Ascending aorta (tissue), 2 donors: ENCODE measurements at regions not wholly inside any gene's neighbourhood (a gene's known extent, or its start where the extent isn't known, plus 50 kb on each side); places are given as distances from the start of the nearest gene placed in this dataset.

ENCODE experiments used
- DNase-seq, 2 donors: peaks; one replicate each; pipeline ENCODE4 v3.0.0-alpha.2; 2019; ENCODE audit warnings: low spot score in 2 of 2
- H3K27ac ChIP-seq, 2 donors: fragments of 200-600 bp; sonication (generic); one replicate each; pipeline ENCODE4 v1.5.1; 2016 to 2017; ENCODE audit warnings: mild to moderate bottlenecking in 1 of 2
- H3K27me3 ChIP-seq: fragments of 200-600 bp; sonication (generic); one replicate; pipeline ENCODE4 v1.5.1; 2017
- H3K36me3 ChIP-seq, 2 donors: fragments of 200-600 bp; sonication (generic); one replicate each; pipeline ENCODE4 v1.5.1; 2016
- H3K4me1 ChIP-seq, 2 donors: fragments of 200-600 bp; sonication (generic); one replicate each; pipeline ENCODE4 v1.5.1; 2016 to 2017; ENCODE audit warnings: mild to moderate bottlenecking in 1 of 2
- H3K4me3 ChIP-seq, 2 donors: fragments of 200-600 bp; sonication (generic); one replicate each; pipeline ENCODE4 v1.5.1; 2016 to 2017; ENCODE audit warnings: mild to moderate bottlenecking in 1 of 2
- H3K9me3 ChIP-seq, 2 donors: fragments of 200-600 bp; sonication (generic); one replicate each; pipeline ENCODE4 v1.5.1; 2016
- intact Hi-C: fragments of 100-400 bp; cut with DNase I; formaldehyde crosslinking; loops from one replicate; pipeline ENCODE4 v1.15.1; 2023
- TF ChIP-seq, protein P1 (sequence below), 3 experiments: fragments of 200-600 bp in 2 of 3; fragments of 450-650 bp in 1 of 3; sonication (generic) in 2 of 3; IDR thresholded peaks; one replicate each; pipeline ENCODE4 v1.5.1; 2016 to 2019; ENCODE audit warnings: antibody characterized with exemption in 3 of 3, mild to moderate bottlenecking in 1 of 3, moderate library complexity in 1 of 3

DNA sequence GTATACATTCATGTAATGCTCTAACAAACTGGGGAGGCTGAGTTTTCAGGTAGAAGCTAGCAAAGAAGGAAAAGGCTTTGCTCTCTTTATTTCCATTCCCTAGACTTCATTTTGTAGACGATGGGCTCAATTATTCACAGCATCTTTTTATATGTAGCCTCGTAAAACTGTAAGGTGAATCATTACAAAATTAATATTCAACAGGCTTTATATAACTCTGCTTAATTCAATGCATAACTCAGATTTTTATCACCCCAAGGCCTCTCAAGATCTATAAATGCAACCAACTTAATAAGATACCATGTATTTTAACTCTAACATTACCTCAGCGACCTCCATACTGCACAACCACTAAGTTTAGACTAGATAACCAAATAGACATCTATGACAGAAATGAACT is 63.0 kb upstream of the FRMD4B start:
- no peaks in the 10 kb centered on the region for H3K9me3 ChIP-seq
- no peak overlapping the region for H3K27ac ChIP-seq
- no peak overlapping the region for H3K4me3 ChIP-seq
- no peaks in the 10 kb centered on the region for H3K27me3 ChIP-seq
- H3K36me3 ChIP-seq = no peaks in the 10 kb centered on the region
- no peak for DNase-seq
- TF ChIP-seq, protein P1, sequence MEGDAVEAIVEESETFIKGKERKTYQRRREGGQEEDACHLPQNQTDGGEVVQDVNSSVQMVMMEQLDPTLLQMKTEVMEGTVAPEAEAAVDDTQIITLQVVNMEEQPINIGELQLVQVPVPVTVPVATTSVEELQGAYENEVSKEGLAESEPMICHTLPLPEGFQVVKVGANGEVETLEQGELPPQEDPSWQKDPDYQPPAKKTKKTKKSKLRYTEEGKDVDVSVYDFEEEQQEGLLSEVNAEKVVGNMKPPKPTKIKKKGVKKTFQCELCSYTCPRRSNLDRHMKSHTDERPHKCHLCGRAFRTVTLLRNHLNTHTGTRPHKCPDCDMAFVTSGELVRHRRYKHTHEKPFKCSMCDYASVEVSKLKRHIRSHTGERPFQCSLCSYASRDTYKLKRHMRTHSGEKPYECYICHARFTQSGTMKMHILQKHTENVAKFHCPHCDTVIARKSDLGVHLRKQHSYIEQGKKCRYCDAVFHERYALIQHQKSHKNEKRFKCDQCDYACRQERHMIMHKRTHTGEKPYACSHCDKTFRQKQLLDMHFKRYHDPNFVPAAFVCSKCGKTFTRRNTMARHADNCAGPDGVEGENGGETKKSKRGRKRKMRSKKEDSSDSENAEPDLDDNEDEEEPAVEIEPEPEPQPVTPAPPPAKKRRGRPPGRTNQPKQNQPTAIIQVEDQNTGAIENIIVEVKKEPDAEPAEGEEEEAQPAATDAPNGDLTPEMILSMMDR (IDR thresholded peaks at IDR 0.05) = no peak
- H3K4me1 ChIP-seq = no peaks in the 10 kb centered on the region
- intact Hi-C loops = no loop called here

DNA sequence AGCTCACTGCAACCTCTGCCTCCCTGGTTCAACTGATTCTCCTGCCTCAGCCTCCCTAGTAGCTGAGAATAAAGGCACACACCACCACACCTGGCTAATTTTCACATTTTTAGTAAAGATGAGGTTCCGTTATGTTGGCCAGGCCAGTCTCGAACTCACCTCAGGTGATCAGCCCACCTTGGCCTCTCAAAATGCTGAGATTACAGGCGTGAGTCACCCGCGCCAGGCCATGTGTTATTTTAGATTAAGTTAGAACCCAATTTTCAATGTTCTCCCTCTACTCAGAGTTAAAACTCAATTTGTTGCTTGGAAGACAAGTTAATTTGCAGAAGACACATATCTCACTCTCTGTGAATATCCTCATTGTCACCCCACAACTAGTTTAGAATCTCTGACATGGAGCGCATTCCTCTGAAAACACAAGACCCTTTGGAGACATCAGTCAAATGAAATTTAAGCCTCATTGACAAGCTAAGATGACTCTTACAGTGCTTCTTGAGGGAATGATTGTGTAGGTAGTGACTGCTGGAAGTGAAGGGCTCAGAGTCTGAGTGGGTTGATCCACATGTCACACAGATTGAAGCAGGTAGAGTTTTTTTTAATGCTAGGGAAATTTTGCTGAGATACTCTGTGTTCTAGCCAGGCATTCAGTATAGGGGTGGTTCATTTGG is 60.6 kb upstream of the FRMD4B start:
- H3K27me3 ChIP-seq = no peaks in the 10 kb centered on the region
- H3K9me3 ChIP-seq = no peaks in the 10 kb centered on the region
- TF ChIP-seq, protein P1 (IDR thresholded peaks at IDR 0.05) = no peak
- H3K4me3 ChIP-seq = no peak overlapping the region
- no peaks in the 10 kb centered on the region for H3K36me3 ChIP-seq
- no peaks in the 10 kb centered on the region for H3K4me1 ChIP-seq
- no peak for DNase-seq
- intact Hi-C loops = no loop called here
- H3K27ac ChIP-seq = no peak overlapping the region

DNA sequence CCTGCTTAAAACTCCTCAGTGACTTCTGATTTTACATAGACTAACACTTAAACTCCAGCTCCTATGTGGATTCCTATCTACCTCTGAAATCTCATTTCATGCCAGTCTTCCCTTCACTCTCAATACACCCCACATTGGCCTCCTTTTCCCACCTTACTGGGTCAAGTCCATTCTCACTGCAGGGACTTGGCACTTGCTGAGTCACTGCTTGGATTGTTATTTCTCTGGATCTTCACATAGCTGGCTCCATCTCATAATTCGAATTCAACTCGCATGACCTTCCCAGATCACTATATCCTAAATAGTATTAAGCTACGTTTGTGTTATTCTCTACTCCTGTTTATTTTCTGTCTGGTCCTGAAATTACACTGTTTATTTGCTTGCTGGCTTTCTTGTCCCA is 59.6 kb upstream of the FRMD4B start:
- no peak for DNase-seq
- TF ChIP-seq, protein P1 (IDR thresholded peaks at IDR 0.05) = no peak
- Histone ChIP-seq H3K4me3 (peak overlapping the region in 1 of 2 donors; percentile 46), H3K9me3 (no peaks in the 10 kb centered on the region), H3K36me3 (no peaks in the 10 kb centered on the region), H3K27me3 (no peaks in the 10 kb centered on the region), H3K27ac (no peak overlapping the region), H3K4me1 (no peaks in the 10 kb centered on the region)
- intact Hi-C loops = no loop called here

DNA sequence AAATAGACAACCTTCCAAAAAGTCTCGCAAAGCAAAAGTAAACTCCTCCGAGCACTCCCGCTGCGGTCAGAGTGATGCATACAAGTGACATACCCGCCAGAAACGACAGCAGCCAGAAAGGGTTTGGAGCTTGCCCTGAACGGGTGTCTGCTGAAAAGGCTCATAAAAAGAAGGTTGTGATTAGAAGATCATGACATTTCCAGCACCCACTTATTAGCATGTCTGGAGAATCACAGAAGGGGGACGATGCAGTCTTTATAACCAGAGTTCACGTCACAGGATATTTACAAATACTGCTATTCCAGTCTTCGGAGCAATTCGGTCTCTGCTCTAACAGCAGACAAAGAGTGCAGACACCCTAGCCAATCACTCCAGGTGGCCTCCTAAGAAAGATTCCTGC is 59.1 kb upstream of the FRMD4B start:
- no peak for DNase-seq
- no peak overlapping the region for H3K27ac ChIP-seq
- peak overlapping the region; percentile 0 to 46 for H3K4me3 ChIP-seq
- TF ChIP-seq, protein P1 (IDR thresholded peaks at IDR 0.05) = no peak
- no peaks in the 10 kb centered on the region for H3K27me3 ChIP-seq
- no peaks in the 10 kb centered on the region for H3K36me3 ChIP-seq
- intact Hi-C loops = no loop called here
- H3K9me3 ChIP-seq = no peaks in the 10 kb centered on the region
- no peaks in the 10 kb centered on the region for H3K4me1 ChIP-seq

DNA sequence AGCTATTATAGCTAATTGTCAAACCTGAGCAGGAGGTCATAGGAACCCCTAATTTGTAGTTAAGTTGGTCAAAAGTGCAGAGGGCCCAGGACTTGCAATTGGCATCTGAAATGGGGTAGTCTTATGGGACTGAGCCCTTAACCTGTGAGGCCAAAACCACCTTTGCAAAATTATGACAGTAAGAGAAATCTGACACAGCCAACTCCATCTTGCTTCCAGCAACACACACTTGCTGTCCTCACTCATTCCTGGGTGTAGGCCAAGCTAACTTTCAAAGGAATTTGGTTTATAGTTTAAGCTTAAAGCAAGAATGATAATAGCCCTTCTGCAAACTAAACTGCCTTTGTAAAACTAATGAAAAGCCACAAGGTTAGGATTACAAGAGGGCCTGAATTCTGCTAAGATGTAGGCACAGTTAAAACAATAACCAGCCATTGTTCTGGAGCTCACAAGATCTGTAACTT is 57.6 kb upstream of the FRMD4B start:
- H3K9me3 ChIP-seq = no peaks in the 10 kb centered on the region
- H3K27ac ChIP-seq = no peak overlapping the region
- no peak for DNase-seq
- H3K4me1 ChIP-seq = no peaks in the 10 kb centered on the region
- intact Hi-C loops = no loop called here
- H3K4me3 ChIP-seq = no peak overlapping the region
- no peaks in the 10 kb centered on the region for H3K36me3 ChIP-seq
- TF ChIP-seq, protein P1 (IDR thresholded peaks at IDR 0.05) = no peak
- no peaks in the 10 kb centered on the region for H3K27me3 ChIP-seq
